Activated CD8-positive, alpha-beta T cell treated with anti-CD3 and anti-CD28 coated beads for 36 hours (primary cell): ENCODE measurements at regions not wholly inside any gene's neighbourhood (a gene's known extent, or its start where the extent isn't known, plus 50 kb on each side); places are given as distances from the start of the nearest gene placed in this dataset.

Source experiments
- ATAC-seq: fragments of 200-7000 bp; cut with Tn5 transposase; one replicate; pipeline ENCODE4 v1.10.0; 2021; ENCODE audit warnings: mild to moderate bottlenecking, moderate library complexity
- CTCF ChIA-PET: fragments of 350-600 bp; sonication (Branson Sonifier 250); formaldehyde crosslinking; loops from one replicate; lab custom pipeline; 2021; ENCODE audit warnings: antibody characterized with exemption; lab: Charles Lee
- POLR2A ChIA-PET: fragments of 350-600 bp; sonication (Branson Sonifier 250); formaldehyde crosslinking; loops from one replicate; lab custom pipeline; 2021; ENCODE audit warnings: antibody characterized with exemption; lab: Charles Lee
- DNase-seq: peaks from one replicate; pipeline ENCODE4 v3.0.0-alpha.2; 2020
- H3K27ac Mint-ChIP-seq: one replicate; pipeline ENCODE4 v1.8.0; 2021; ENCODE audit warnings: mild to moderate bottlenecking, mixed read lengths
- H3K27me3 Mint-ChIP-seq: one replicate; pipeline ENCODE4 v1.8.0; 2021; ENCODE audit warnings: mixed read lengths
- H3K36me3 Mint-ChIP-seq: one replicate; pipeline ENCODE4 v1.8.0; 2021; ENCODE audit warnings: low read depth, mixed read lengths
- H3K4me1 Mint-ChIP-seq: one replicate; pipeline ENCODE4 v1.8.0; 2021; ENCODE audit warnings: low read depth, mixed read lengths
- H3K4me3 Mint-ChIP-seq: one replicate; pipeline ENCODE4 v1.8.0; 2021; ENCODE audit warnings: mild to moderate bottlenecking, moderate library complexity, mixed read lengths
- H3K9me3 Mint-ChIP-seq: one replicate; pipeline ENCODE4 v1.8.0; 2021; ENCODE audit warnings: mixed read lengths
- CTCF ChIP-seq: fragments of 200-600 bp; IDR thresholded peaks from one replicate; pipeline ENCODE4 v1.8.0; 2022; ENCODE audit warnings: antibody characterized with exemption, mild to moderate bottlenecking
- intact Hi-C: fragments of 100-400 bp; cut with micrococcal nuclease; formaldehyde crosslinking; loops from one replicate; pipeline ENCODE4 v1.10.0; 2022

- no peak for DNase-seq
- intact Hi-C loops = no loop called here
- no peak for ATAC-seq
- Mint-ChIP-seq H3K4me1 (no peaks in the 10 kb centered on the region), H3K9me3 (peaks cover 2% of the 10 kb centered on the region), H3K36me3 (no peaks in the 10 kb centered on the region), H3K27me3 (no peaks in the 10 kb centered on the region), H3K27ac (no peak overlapping the region), H3K4me3 (no peak overlapping the region)
- ChIA-PET POLR2A (no interaction called here), CTCF (no interaction called here)
- TF ChIP-seq CTCF = no peak
Measured at GRCh38 chr6:23199541-23199940, 630.2 kb downstream of the HDGFL1 start.

GRCh38 chr6:23200946-23201345 is 631.6 kb downstream of the HDGFL1 start:
- no peaks in the 10 kb centered on the region for H3K27me3 Mint-ChIP-seq
- CTCF ChIA-PET = interaction anchor here (0.6 kb wide), 1 partner anchor 1090 kb away, joined by 3 read pairs; no protein-coding TSS in a partner anchor
- POLR2A ChIA-PET = no interaction called here
- H3K9me3 Mint-ChIP-seq = peaks cover 2% of the 10 kb centered on the region
- no peak for TF ChIP-seq CTCF
- no peak for DNase-seq
- no peaks in the 10 kb centered on the region for H3K4me1 Mint-ChIP-seq
- H3K4me3 Mint-ChIP-seq = no peak overlapping the region
- no peaks in the 10 kb centered on the region for H3K36me3 Mint-ChIP-seq
- no peak for ATAC-seq
- intact Hi-C loops = no loop called here
- no peak overlapping the region for H3K27ac Mint-ChIP-seq

- ATAC-seq (no peak), DNase-seq (no peak)
- no peak overlapping the region for H3K4me3 Mint-ChIP-seq
- no peaks in the 10 kb centered on the region for H3K27me3 Mint-ChIP-seq
- CTCF ChIA-PET = no interaction called here
- H3K9me3 Mint-ChIP-seq = peaks cover 2% of the 10 kb centered on the region
- H3K27ac Mint-ChIP-seq = no peak overlapping the region
- H3K4me1 Mint-ChIP-seq = no peaks in the 10 kb centered on the region
- TF ChIP-seq CTCF = no peak
- POLR2A ChIA-PET = no interaction called here
- H3K36me3 Mint-ChIP-seq = no peaks in the 10 kb centered on the region
- intact Hi-C loops = no loop called here
Measured at GRCh38 chr6:23202207-23202606, 632.8 kb downstream of the HDGFL1 start.

GRCh38 chr6:23212398-23212797 is 643.0 kb downstream of the HDGFL1 start:
- H3K27me3 Mint-ChIP-seq = no peaks in the 10 kb centered on the region
- H3K27ac Mint-ChIP-seq = no peak overlapping the region
- H3K4me3 Mint-ChIP-seq = no peak overlapping the region
- CTCF ChIA-PET = no interaction called here
- POLR2A ChIA-PET = no interaction called here
- DNase-seq (no peak), ATAC-seq (no peak)
- TF ChIP-seq CTCF = no peak
- intact Hi-C loops = no loop called here
- H3K4me1 Mint-ChIP-seq = no peaks in the 10 kb centered on the region
- H3K9me3 Mint-ChIP-seq = peaks cover 20% of the 10 kb centered on the region
- no peaks in the 10 kb centered on the region for H3K36me3 Mint-ChIP-seq

- ATAC-seq (no peak), DNase-seq (no peak)
- Mint-ChIP-seq H3K4me1 (no peaks in the 10 kb centered on the region), H3K27me3 (no peaks in the 10 kb centered on the region), H3K9me3 (peaks cover 15% of the 10 kb centered on the region), H3K36me3 (no peaks in the 10 kb centered on the region), H3K27ac (no peak overlapping the region), H3K4me3 (no peak overlapping the region)
- CTCF ChIA-PET = no interaction called here
- intact Hi-C loops = no loop called here
- TF ChIP-seq CTCF = no peak
- POLR2A ChIA-PET = no interaction called here
Measured at GRCh38 chr6:23213193-23213592, 643.8 kb downstream of the HDGFL1 start.
